ENCODE measurements at regions not wholly inside any gene's neighbourhood (a gene's known extent, or its start where the extent isn't known, plus 50 kb on each side); places are given as distances from the start of the nearest gene placed in this dataset.

- POLR2A ChIA-PET: no interaction called here
- CTCF ChIA-PET: no interaction called here
- H3K27ac Mint-ChIP-seq: no peak overlapping the region
- H3K9me3 Mint-ChIP-seq: peaks cover 10% of the 10 kb centered on the region
- H3K4me3 Mint-ChIP-seq: no peak overlapping the region
- no peaks in the 10 kb centered on the region for H3K36me3 Mint-ChIP-seq (ENCODE audit: low read depth)
- H3K27me3 Mint-ChIP-seq: no peaks in the 10 kb centered on the region
- H3K4me1 Mint-ChIP-seq: no peaks in the 10 kb centered on the region
- DNase-seq: no peak
Measured at GRCh38 chr7:54069843-54070242, 472.3 kb upstream of the VSTM2A start.

GRCh38 chr7:54072710-54073109, 469.5 kb upstream of the VSTM2A start:
- no peaks in the 10 kb centered on the region for H3K27me3 Mint-ChIP-seq
- H3K4me3 Mint-ChIP-seq: no peak overlapping the region
- DNase-seq: no peak
- H3K27ac Mint-ChIP-seq: no peak overlapping the region
- H3K36me3 Mint-ChIP-seq (ENCODE audit: low read depth): no peaks in the 10 kb centered on the region
- ChIA-PET CTCF (no interaction called here), POLR2A (no interaction called here)
- H3K4me1 Mint-ChIP-seq: no peaks in the 10 kb centered on the region
- peaks cover 15% of the 10 kb centered on the region for H3K9me3 Mint-ChIP-seq

- Mint-ChIP-seq H3K27ac (no peak overlapping the region), H3K4me1 (no peaks in the 10 kb centered on the region), H3K9me3 (peaks cover 18% of the 10 kb centered on the region), H3K36me3 (ENCODE audit: low read depth) (no peaks in the 10 kb centered on the region), H3K27me3 (no peaks in the 10 kb centered on the region), H3K4me3 (no peak overlapping the region)
- DNase-seq: no peak
- ChIA-PET POLR2A (no interaction called here), CTCF (no interaction called here)
Measured at GRCh38 chr7:54076616-54077015, 465.6 kb upstream of the VSTM2A start.

GRCh38 chr7:54080525-54080924, 461.6 kb upstream of the VSTM2A start:
- no peak for DNase-seq
- H3K4me1 Mint-ChIP-seq: no peaks in the 10 kb centered on the region
- no peak overlapping the region for H3K4me3 Mint-ChIP-seq
- H3K9me3 Mint-ChIP-seq: peaks cover 15% of the 10 kb centered on the region
- CTCF ChIA-PET: no interaction called here
- no peaks in the 10 kb centered on the region for H3K27me3 Mint-ChIP-seq
- POLR2A ChIA-PET: no interaction called here
- no peaks in the 10 kb centered on the region for H3K36me3 Mint-ChIP-seq (ENCODE audit: low read depth)
- no peak overlapping the region for H3K27ac Mint-ChIP-seq

GRCh38 chr7:54080971-54081370, 461.2 kb upstream of the VSTM2A start:
- no peaks in the 10 kb centered on the region for H3K4me1 Mint-ChIP-seq
- peaks cover 15% of the 10 kb centered on the region for H3K9me3 Mint-ChIP-seq
- POLR2A ChIA-PET: no interaction called here
- H3K36me3 Mint-ChIP-seq (ENCODE audit: low read depth): no peaks in the 10 kb centered on the region
- H3K27ac Mint-ChIP-seq: no peak overlapping the region
- no peaks in the 10 kb centered on the region for H3K27me3 Mint-ChIP-seq
- CTCF ChIA-PET: no interaction called here
- no peak for DNase-seq
- no peak overlapping the region for H3K4me3 Mint-ChIP-seq

- H3K27me3 Mint-ChIP-seq: no peaks in the 10 kb centered on the region
- DNase-seq: no peak
- no peaks in the 10 kb centered on the region for H3K4me1 Mint-ChIP-seq
- ChIA-PET POLR2A (no interaction called here), CTCF (no interaction called here)
- H3K4me3 Mint-ChIP-seq: no peak overlapping the region
- peaks cover 6% of the 10 kb centered on the region for H3K9me3 Mint-ChIP-seq
- no peaks in the 10 kb centered on the region for H3K36me3 Mint-ChIP-seq (ENCODE audit: low read depth)
- no peak overlapping the region for H3K27ac Mint-ChIP-seq
Measured at GRCh38 chr7:54084340-54084739, 457.8 kb upstream of the VSTM2A start.

- no peaks in the 10 kb centered on the region for H3K27me3 Mint-ChIP-seq
- peaks cover 13% of the 10 kb centered on the region for H3K9me3 Mint-ChIP-seq
- CTCF ChIA-PET: no interaction called here
- H3K4me1 Mint-ChIP-seq: no peaks in the 10 kb centered on the region
- H3K36me3 Mint-ChIP-seq (ENCODE audit: low read depth): no peaks in the 10 kb centered on the region
- no peak overlapping the region for H3K4me3 Mint-ChIP-seq
- no peak overlapping the region for H3K27ac Mint-ChIP-seq
- POLR2A ChIA-PET: no interaction called here
- no peak for DNase-seq
Measured at GRCh38 chr7:54090652-54091213, 451.4 kb upstream of the VSTM2A start.

- no peak for DNase-seq
- Mint-ChIP-seq H3K4me3 (no peak overlapping the region), H3K27me3 (no peaks in the 10 kb centered on the region), H3K4me1 (no peaks in the 10 kb centered on the region), H3K9me3 (peaks cover 17% of the 10 kb centered on the region), H3K27ac (no peak overlapping the region), H3K36me3 (ENCODE audit: low read depth) (no peaks in the 10 kb centered on the region)
- ChIA-PET POLR2A (no interaction called here), CTCF (no interaction called here)
Measured at GRCh38 chr7:54091322-54091721, 450.9 kb upstream of the VSTM2A start.

- CTCF ChIA-PET: no interaction called here
- Mint-ChIP-seq H3K4me1 (no peaks in the 10 kb centered on the region), H3K27me3 (no peaks in the 10 kb centered on the region), H3K4me3 (no peak overlapping the region), H3K27ac (no peak overlapping the region), H3K9me3 (peaks cover 19% of the 10 kb centered on the region), H3K36me3 (ENCODE audit: low read depth) (no peaks in the 10 kb centered on the region)
- DNase-seq: no peak
- POLR2A ChIA-PET: no interaction called here
Measured at GRCh38 chr7:54097886-54098285, 444.3 kb upstream of the VSTM2A start.

- POLR2A ChIA-PET: no interaction called here
- CTCF ChIA-PET: no interaction called here
- no peaks in the 10 kb centered on the region for H3K36me3 Mint-ChIP-seq (ENCODE audit: low read depth)
Measured at GRCh38 chr7:54109501-54109900, 432.7 kb upstream of the VSTM2A start.

GRCh38 chr7:54111814-54112511, 430.2 kb upstream of the VSTM2A start:
- Mint-ChIP-seq H3K9me3 (peaks cover 10% of the 10 kb centered on the region), H3K27me3 (no peaks in the 10 kb centered on the region), H3K36me3 (ENCODE audit: low read depth) (no peaks in the 10 kb centered on the region), H3K4me1 (no peaks in the 10 kb centered on the region), H3K4me3 (no peak overlapping the region), H3K27ac (no peak overlapping the region)
- no peak for DNase-seq
- POLR2A ChIA-PET: no interaction called here
- CTCF ChIA-PET: interaction anchor here (0.6 kb wide), 1 partner anchor 129 kb away, joined by 4 read pairs; no protein-coding TSS in a partner anchor

More at GRCh38 chr7:54109501-54109900, 432.7 kb upstream of the VSTM2A start:
- DNase-seq: no peak
- no peaks in the 10 kb centered on the region for H3K27me3 Mint-ChIP-seq
- H3K9me3 Mint-ChIP-seq: peaks cover 7% of the 10 kb centered on the region
- no peaks in the 10 kb centered on the region for H3K4me1 Mint-ChIP-seq
- no peak overlapping the region for H3K27ac Mint-ChIP-seq
- no peak overlapping the region for H3K4me3 Mint-ChIP-seq

- ChIA-PET CTCF (interaction anchor here (0.6 kb wide), 1 partner anchor 130 kb away, joined by 4 read pairs; no protein-coding TSS in a partner anchor), POLR2A (no interaction called here)
- no peak for DNase-seq
- H3K4me3 Mint-ChIP-seq: no peak overlapping the region
- H3K27ac Mint-ChIP-seq: no peak overlapping the region
- no peaks in the 10 kb centered on the region for H3K4me1 Mint-ChIP-seq
- peaks cover 14% of the 10 kb centered on the region for H3K9me3 Mint-ChIP-seq
- H3K36me3 Mint-ChIP-seq (ENCODE audit: low read depth): no peaks in the 10 kb centered on the region
- H3K27me3 Mint-ChIP-seq: no peaks in the 10 kb centered on the region
Measured at GRCh38 chr7:54112567-54112966, 429.6 kb upstream of the VSTM2A start.

GRCh38 chr7:54115028-54115763, 427.0 kb upstream of the VSTM2A start:
- Mint-ChIP-seq H3K4me3 (no peak overlapping the region), H3K4me1 (no peaks in the 10 kb centered on the region), H3K36me3 (ENCODE audit: low read depth) (no peaks in the 10 kb centered on the region), H3K27ac (no peak overlapping the region), H3K9me3 (peaks cover 19% of the 10 kb centered on the region), H3K27me3 (no peaks in the 10 kb centered on the region)
- ChIA-PET CTCF (no interaction called here), POLR2A (no interaction called here)
- no peak for DNase-seq

- H3K9me3 Mint-ChIP-seq: peaks cover 23% of the 10 kb centered on the region
- CTCF ChIA-PET: no interaction called here
- no peaks in the 10 kb centered on the region for H3K36me3 Mint-ChIP-seq (ENCODE audit: low read depth)
- no peak overlapping the region for H3K4me3 Mint-ChIP-seq
- H3K4me1 Mint-ChIP-seq: no peaks in the 10 kb centered on the region
- H3K27me3 Mint-ChIP-seq: no peaks in the 10 kb centered on the region
- POLR2A ChIA-PET: no interaction called here
- no peak for DNase-seq
- H3K27ac Mint-ChIP-seq: no peak overlapping the region
Measured at GRCh38 chr7:54116956-54117355, 425.2 kb upstream of the VSTM2A start.
